GM18507 (cell line): ENCODE measurements at regions not wholly inside any gene's neighbourhood (a gene's known extent, or its start where the extent isn't known, plus 50 kb on each side); places are given as distances from the start of the nearest gene placed in this dataset.
A peak's percentile ranks its signal among the peaks of the same experiment; 100 is the strongest.

Experiments
- DNase-seq: peaks from one replicate; pipeline ENCODE4 v3.0.0; 2011; ENCODE audit warnings: low read depth; ENCODE audit not compliant: insufficient read length; ENCODE audit errors: extremely low spot score
- FAIRE-seq: peaks from 2 replicates; lab custom pipeline; 2011; peaks lifted over from hg19 to GRCh38; lab: Jason Lieb, UNC

- DNase-seq (no peak), FAIRE-seq (no peak)
These were observed 225.7 kb downstream of the DPH6 start for GRCh38 chr15:35320158-35320780.

- FAIRE-seq (no peak), DNase-seq (no peak)
These were observed 226.6 kb downstream of the DPH6 start for GRCh38 chr15:35319354-35319753.

GRCh38 chr15:35317217-35317616 lies 228.7 kb downstream of the DPH6 start:
- FAIRE-seq (no peak), DNase-seq (no peak)

GRCh38 chr15:35312344-35312743 lies 227.2 kb upstream of the NANOGP8 start:
- no peak for FAIRE-seq
- no peak for DNase-seq

GRCh38 chr15:35311615-35312014 lies 226.5 kb upstream of the NANOGP8 start:
- FAIRE-seq (peak; percentile 18), DNase-seq (no peak)

- FAIRE-seq: no peak
- no peak for DNase-seq
These were observed 224.8 kb upstream of the NANOGP8 start for GRCh38 chr15:35309886-35310285.

GRCh38 chr15:35308802-35309201 lies 223.7 kb upstream of the NANOGP8 start:
- FAIRE-seq: no peak

GRCh38 chr15:35307676-35308075 lies 222.6 kb upstream of the NANOGP8 start:
- DNase-seq (no peak), FAIRE-seq (no peak)

More at GRCh38 chr15:35308802-35309201, 223.7 kb upstream of the NANOGP8 start:
- DNase-seq: no peak

GRCh38 chr15:35307026-35307425 lies 221.9 kb upstream of the NANOGP8 start:
- DNase-seq (no peak), FAIRE-seq (no peak)

- FAIRE-seq (peak; percentile 5), DNase-seq (no peak)
These were observed 221.4 kb upstream of the NANOGP8 start for GRCh38 chr15:35306361-35306981.

- no peak for FAIRE-seq
- no peak for DNase-seq
These were observed 220.9 kb upstream of the NANOGP8 start for GRCh38 chr15:35305946-35306345.

GRCh38 chr15:35305031-35305550 lies 220.0 kb upstream of the NANOGP8 start:
- no peak for FAIRE-seq

GRCh38 chr15:35304389-35304788 lies 219.3 kb upstream of the NANOGP8 start:
- DNase-seq (no peak), FAIRE-seq (no peak)

More at GRCh38 chr15:35305031-35305550, 220.0 kb upstream of the NANOGP8 start:
- no peak for DNase-seq

GRCh38 chr15:35302334-35302733 lies 217.2 kb upstream of the NANOGP8 start:
- DNase-seq (no peak), FAIRE-seq (no peak)

- DNase-seq (no peak), FAIRE-seq (no peak)
These were observed 216.0 kb upstream of the NANOGP8 start for GRCh38 chr15:35301088-35301487.

GRCh38 chr15:35299059-35299735 lies 214.1 kb upstream of the NANOGP8 start:
- DNase-seq (no peak), FAIRE-seq (no peak)

- FAIRE-seq (no peak), DNase-seq (no peak)
These were observed 213.4 kb upstream of the NANOGP8 start for GRCh38 chr15:35298509-35298908.

GRCh38 chr15:35293353-35294130 lies 208.4 kb upstream of the NANOGP8 start:
- no peak for DNase-seq
- no peak for FAIRE-seq

- no peak for FAIRE-seq
- no peak for DNase-seq
These were observed 205.2 kb upstream of the NANOGP8 start for GRCh38 chr15:35290301-35290721.
